ENCODE measurements at regions not wholly inside any gene's neighbourhood (a gene's known extent, or its start where the extent isn't known, plus 50 kb on each side); places are given as distances from the start of the nearest gene placed in this dataset.

- no peaks in the 10 kb centered on the region for H3K9me3 ChIP-seq (ENCODE audit: control insufficient read depth in 4 of 4, low read length in 3 of 4)
- no peak overlapping the region for H3K27ac ChIP-seq (ENCODE audit: low read depth in 1 of 2, low read length in 2 of 2)
- DNase-seq (ENCODE audit: low spot score), result no peak
- TF ChIP-seq, protein P1, sequence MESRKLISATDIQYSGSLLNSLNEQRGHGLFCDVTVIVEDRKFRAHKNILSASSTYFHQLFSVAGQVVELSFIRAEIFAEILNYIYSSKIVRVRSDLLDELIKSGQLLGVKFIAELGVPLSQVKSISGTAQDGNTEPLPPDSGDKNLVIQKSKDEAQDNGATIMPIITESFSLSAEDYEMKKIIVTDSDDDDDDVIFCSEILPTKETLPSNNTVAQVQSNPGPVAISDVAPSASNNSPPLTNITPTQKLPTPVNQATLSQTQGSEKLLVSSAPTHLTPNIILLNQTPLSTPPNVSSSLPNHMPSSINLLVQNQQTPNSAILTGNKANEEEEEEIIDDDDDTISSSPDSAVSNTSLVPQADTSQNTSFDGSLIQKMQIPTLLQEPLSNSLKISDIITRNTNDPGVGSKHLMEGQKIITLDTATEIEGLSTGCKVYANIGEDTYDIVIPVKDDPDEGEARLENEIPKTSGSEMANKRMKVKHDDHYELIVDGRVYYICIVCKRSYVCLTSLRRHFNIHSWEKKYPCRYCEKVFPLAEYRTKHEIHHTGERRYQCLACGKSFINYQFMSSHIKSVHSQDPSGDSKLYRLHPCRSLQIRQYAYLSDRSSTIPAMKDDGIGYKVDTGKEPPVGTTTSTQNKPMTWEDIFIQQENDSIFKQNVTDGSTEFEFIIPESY (IDR thresholded peaks at IDR 0.05), result no peak
- TF ChIP-seq HNF4G (IDR thresholded peaks at IDR 0.05), result no peak
- no peak for TF ChIP-seq JUND (IDR thresholded peaks at IDR 0.05)
- TF ChIP-seq GABPA (IDR thresholded peaks at IDR 0.05 in 1 of 2, conservative IDR thresholded peaks at IDR 0.05 in 1 of 2), result no peak
- no peak for TF ChIP-seq EGR1 (IDR thresholded peaks at IDR 0.05; ENCODE audit: low read depth in 2 of 2)
- TF ChIP-seq TAF1 (conservative IDR thresholded peaks at IDR 0.05), result no peak
- TF ChIP-seq FOXA2 (IDR thresholded peaks at IDR 0.05), result no peak
- no peak overlapping the region for H3K9ac ChIP-seq (ENCODE audit: low read depth in 1 of 2, low read length in 2 of 2)
- WGBS, result 81% methylated on average over 2 of the region's 2 CpGs
- no peaks in the 10 kb centered on the region for H3K27me3 ChIP-seq (ENCODE audit: control insufficient read depth in 4 of 4, insufficient read depth in 4 of 4, low read length in 3 of 4)
- no peak overlapping the region for H3K4me3 ChIP-seq (ENCODE audit: low read depth in 1 of 3, low read length in 3 of 3)
- no peaks in the 10 kb centered on the region for H3K36me3 ChIP-seq (ENCODE audit: control insufficient read depth in 4 of 4, insufficient read depth in 3 of 4, low read depth in 1 of 4, low read length in 3 of 4)
- no peaks in the 10 kb centered on the region for H3K4me1 ChIP-seq (ENCODE audit: control insufficient read depth in 4 of 4, insufficient read depth in 4 of 4, low read length in 3 of 4)
Observed at GRCh38 chr6:48670546-48670945, 559.5 kb upstream of the PTCHD4 start.

- H3K4me1 ChIP-seq (ENCODE audit: control insufficient read depth in 4 of 4, insufficient read depth in 4 of 4, low read length in 3 of 4), result no peaks in the 10 kb centered on the region
- H3K9me3 ChIP-seq (ENCODE audit: control insufficient read depth in 4 of 4, low read length in 3 of 4), result no peaks in the 10 kb centered on the region
- TF ChIP-seq, protein P1 (IDR thresholded peaks at IDR 0.05), result no peak
- TF ChIP-seq FOXA2 (IDR thresholded peaks at IDR 0.05), result no peak
- TF ChIP-seq, protein P2, sequence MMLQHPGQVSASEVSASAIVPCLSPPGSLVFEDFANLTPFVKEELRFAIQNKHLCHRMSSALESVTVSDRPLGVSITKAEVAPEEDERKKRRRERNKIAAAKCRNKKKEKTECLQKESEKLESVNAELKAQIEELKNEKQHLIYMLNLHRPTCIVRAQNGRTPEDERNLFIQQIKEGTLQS (IDR thresholded peaks at IDR 0.05), result no peak
- TF ChIP-seq JUND (IDR thresholded peaks at IDR 0.05), result no peak
- TF ChIP-seq, protein P3, sequence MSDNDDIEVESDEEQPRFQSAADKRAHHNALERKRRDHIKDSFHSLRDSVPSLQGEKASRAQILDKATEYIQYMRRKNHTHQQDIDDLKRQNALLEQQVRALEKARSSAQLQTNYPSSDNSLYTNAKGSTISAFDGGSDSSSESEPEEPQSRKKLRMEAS (IDR thresholded peaks at IDR 0.05), result no peak
- TF ChIP-seq GABPA (IDR thresholded peaks at IDR 0.05 in 1 of 2, conservative IDR thresholded peaks at IDR 0.05 in 1 of 2), result no peak
- no peak for TF ChIP-seq HNF4A (conservative IDR thresholded peaks at IDR 0.05)
- no peak for TF ChIP-seq CTCF (IDR thresholded peaks at IDR 0.05; ENCODE audit: low read depth, low read length, missing input control)
- no peak for TF ChIP-seq NR2F2 (IDR thresholded peaks at IDR 0.05)
- no peak for TF ChIP-seq EGR1 (IDR thresholded peaks at IDR 0.05; ENCODE audit: low read depth in 2 of 2)
- no peak for TF ChIP-seq HNF4G (IDR thresholded peaks at IDR 0.05)
- TF ChIP-seq TAF1 (conservative IDR thresholded peaks at IDR 0.05), result no peak
- no peak for TF ChIP-seq FOXA1 (IDR thresholded peaks at IDR 0.05)
- no peak for TF ChIP-seq SP1 (IDR thresholded peaks at IDR 0.05)
- no peak for TF ChIP-seq YY1 (IDR thresholded peaks at IDR 0.05)
- TF ChIP-seq RXRA (IDR thresholded peaks at IDR 0.05), result no peak
- TF ChIP-seq, protein P4, sequence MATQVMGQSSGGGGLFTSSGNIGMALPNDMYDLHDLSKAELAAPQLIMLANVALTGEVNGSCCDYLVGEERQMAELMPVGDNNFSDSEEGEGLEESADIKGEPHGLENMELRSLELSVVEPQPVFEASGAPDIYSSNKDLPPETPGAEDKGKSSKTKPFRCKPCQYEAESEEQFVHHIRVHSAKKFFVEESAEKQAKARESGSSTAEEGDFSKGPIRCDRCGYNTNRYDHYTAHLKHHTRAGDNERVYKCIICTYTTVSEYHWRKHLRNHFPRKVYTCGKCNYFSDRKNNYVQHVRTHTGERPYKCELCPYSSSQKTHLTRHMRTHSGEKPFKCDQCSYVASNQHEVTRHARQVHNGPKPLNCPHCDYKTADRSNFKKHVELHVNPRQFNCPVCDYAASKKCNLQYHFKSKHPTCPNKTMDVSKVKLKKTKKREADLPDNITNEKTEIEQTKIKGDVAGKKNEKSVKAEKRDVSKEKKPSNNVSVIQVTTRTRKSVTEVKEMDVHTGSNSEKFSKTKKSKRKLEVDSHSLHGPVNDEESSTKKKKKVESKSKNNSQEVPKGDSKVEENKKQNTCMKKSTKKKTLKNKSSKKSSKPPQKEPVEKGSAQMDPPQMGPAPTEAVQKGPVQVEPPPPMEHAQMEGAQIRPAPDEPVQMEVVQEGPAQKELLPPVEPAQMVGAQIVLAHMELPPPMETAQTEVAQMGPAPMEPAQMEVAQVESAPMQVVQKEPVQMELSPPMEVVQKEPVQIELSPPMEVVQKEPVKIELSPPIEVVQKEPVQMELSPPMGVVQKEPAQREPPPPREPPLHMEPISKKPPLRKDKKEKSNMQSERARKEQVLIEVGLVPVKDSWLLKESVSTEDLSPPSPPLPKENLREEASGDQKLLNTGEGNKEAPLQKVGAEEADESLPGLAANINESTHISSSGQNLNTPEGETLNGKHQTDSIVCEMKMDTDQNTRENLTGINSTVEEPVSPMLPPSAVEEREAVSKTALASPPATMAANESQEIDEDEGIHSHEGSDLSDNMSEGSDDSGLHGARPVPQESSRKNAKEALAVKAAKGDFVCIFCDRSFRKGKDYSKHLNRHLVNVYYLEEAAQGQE (IDR thresholded peaks at IDR 0.05), result no peak
- H3K36me3 ChIP-seq (ENCODE audit: control insufficient read depth in 4 of 4, insufficient read depth in 3 of 4, low read depth in 1 of 4, low read length in 3 of 4), result no peaks in the 10 kb centered on the region
- no peaks in the 10 kb centered on the region for H3K27me3 ChIP-seq (ENCODE audit: control insufficient read depth in 4 of 4, insufficient read depth in 4 of 4, low read length in 3 of 4)
- DNase-seq (ENCODE audit: low spot score), result no peak
- H3K27ac ChIP-seq (ENCODE audit: low read depth in 1 of 2, low read length in 2 of 2), result no peak overlapping the region
- H3K4me3 ChIP-seq (ENCODE audit: low read depth in 1 of 3, low read length in 3 of 3), result no peak overlapping the region
- H3K9ac ChIP-seq (ENCODE audit: low read depth in 1 of 2, low read length in 2 of 2), result no peak overlapping the region
- 57% methylated on average over 2 of the region's 2 CpGs for WGBS
Observed at GRCh38 chr6:48667797-48668196, 556.8 kb upstream of the PTCHD4 start.

All from liver (tissue), 8 donors.